ENCODE measurements at regions not wholly inside any gene's neighbourhood (a gene's known extent, or its start where the extent isn't known, plus 50 kb on each side); places are given as distances from the start of the nearest gene placed in this dataset.

GRCh38 chr20:19849341-19850197 is 91.5 kb downstream of the RIN2 start:
- no peak overlapping the region for H3K27ac ChIP-seq (replicated peaks)
- H3K4me3 ChIP-seq (replicated peaks; ENCODE audit: insufficient read depth, low read length) = no peak overlapping the region
- DNase-seq (ENCODE audit: low read depth in 1 of 2, low spot score in 1 of 2) = no peak
- peaks cover 4% of the 10 kb centered on the region for H3K27me3 ChIP-seq (ENCODE audit: insufficient read depth, poor library complexity, severe bottlenecking)
- TF ChIP-seq REST (IDR thresholded peaks at IDR 0.05; ENCODE audit: insufficient replicate concordance, low read depth) = no peak
- no peak for TF ChIP-seq SPI1 (IDR thresholded peaks at IDR 0.05; ENCODE audit: borderline replicate concordance, low read depth)
- no peak for TF ChIP-seq GABPA (IDR thresholded peaks at IDR 0.05; ENCODE audit: low read depth)
- TF ChIP-seq, protein P1, sequence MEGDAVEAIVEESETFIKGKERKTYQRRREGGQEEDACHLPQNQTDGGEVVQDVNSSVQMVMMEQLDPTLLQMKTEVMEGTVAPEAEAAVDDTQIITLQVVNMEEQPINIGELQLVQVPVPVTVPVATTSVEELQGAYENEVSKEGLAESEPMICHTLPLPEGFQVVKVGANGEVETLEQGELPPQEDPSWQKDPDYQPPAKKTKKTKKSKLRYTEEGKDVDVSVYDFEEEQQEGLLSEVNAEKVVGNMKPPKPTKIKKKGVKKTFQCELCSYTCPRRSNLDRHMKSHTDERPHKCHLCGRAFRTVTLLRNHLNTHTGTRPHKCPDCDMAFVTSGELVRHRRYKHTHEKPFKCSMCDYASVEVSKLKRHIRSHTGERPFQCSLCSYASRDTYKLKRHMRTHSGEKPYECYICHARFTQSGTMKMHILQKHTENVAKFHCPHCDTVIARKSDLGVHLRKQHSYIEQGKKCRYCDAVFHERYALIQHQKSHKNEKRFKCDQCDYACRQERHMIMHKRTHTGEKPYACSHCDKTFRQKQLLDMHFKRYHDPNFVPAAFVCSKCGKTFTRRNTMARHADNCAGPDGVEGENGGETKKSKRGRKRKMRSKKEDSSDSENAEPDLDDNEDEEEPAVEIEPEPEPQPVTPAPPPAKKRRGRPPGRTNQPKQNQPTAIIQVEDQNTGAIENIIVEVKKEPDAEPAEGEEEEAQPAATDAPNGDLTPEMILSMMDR (IDR thresholded peaks at IDR 0.05; ENCODE audit: insufficient read depth, low read length) = no peak
- TF ChIP-seq POLR2AphosphoS5 (IDR thresholded peaks at IDR 0.05; ENCODE audit: low read depth) = no peak

GRCh38 chr20:19850198-19850533 is 92.1 kb downstream of the RIN2 start:
- no peak for TF ChIP-seq POLR2AphosphoS5 (IDR thresholded peaks at IDR 0.05; ENCODE audit: low read depth)
- no peak for TF ChIP-seq REST (IDR thresholded peaks at IDR 0.05; ENCODE audit: insufficient replicate concordance, low read depth)
- TF ChIP-seq SPI1 (IDR thresholded peaks at IDR 0.05; ENCODE audit: borderline replicate concordance, low read depth) = no peak
- TF ChIP-seq, protein P1 (IDR thresholded peaks at IDR 0.05; ENCODE audit: insufficient read depth, low read length) = no peak
- no peak for TF ChIP-seq GABPA (IDR thresholded peaks at IDR 0.05; ENCODE audit: low read depth)
- H3K27me3 ChIP-seq (ENCODE audit: insufficient read depth, poor library complexity, severe bottlenecking) = peaks cover 4% of the 10 kb centered on the region
- no peak for DNase-seq (ENCODE audit: low read depth in 1 of 2, low spot score in 1 of 2)
- H3K4me3 ChIP-seq (replicated peaks; ENCODE audit: insufficient read depth, low read length) = no peak overlapping the region
- no peak overlapping the region for H3K27ac ChIP-seq (replicated peaks)

DNA sequence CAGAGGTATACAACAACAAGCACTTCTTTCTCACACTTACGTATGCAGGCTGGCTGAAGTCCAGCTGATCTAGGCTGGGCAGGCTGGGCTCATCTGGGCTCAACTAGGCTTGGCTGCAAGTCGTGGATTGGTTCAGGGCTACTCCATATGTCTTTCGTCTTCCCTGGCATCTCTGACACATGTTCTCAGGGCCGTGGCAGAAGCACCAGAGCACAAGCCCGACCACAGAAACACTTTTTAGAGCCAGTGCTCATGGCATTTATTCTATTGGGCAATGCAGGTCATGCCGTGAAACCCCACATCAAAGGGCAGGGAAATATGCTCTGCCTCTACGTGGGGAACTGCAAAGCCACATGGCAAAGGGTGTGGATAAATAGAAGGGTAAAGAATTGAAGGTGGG is 93.8 kb downstream of the RIN2 start:
- H3K27me3 ChIP-seq (ENCODE audit: insufficient read depth, poor library complexity, severe bottlenecking) = peaks cover 4% of the 10 kb centered on the region
- no peak for DNase-seq (ENCODE audit: low read depth in 1 of 2, low spot score in 1 of 2)

More for the DNA sequence above, 93.8 kb downstream of the RIN2 start:
- Histone ChIP-seq H3K4me3 (replicated peaks; ENCODE audit: insufficient read depth, low read length) (no peak overlapping the region), H3K27ac (replicated peaks) (no peak overlapping the region)
- TF ChIP-seq, protein P1 (IDR thresholded peaks at IDR 0.05; ENCODE audit: insufficient read depth, low read length) = no peak
- no peak for TF ChIP-seq REST (IDR thresholded peaks at IDR 0.05; ENCODE audit: insufficient replicate concordance, low read depth)
- no peak for TF ChIP-seq GABPA (IDR thresholded peaks at IDR 0.05; ENCODE audit: low read depth)
- TF ChIP-seq POLR2AphosphoS5 (IDR thresholded peaks at IDR 0.05; ENCODE audit: low read depth) = no peak
- no peak for TF ChIP-seq SPI1 (IDR thresholded peaks at IDR 0.05; ENCODE audit: borderline replicate concordance, low read depth)
